IPS-NIHi7 (cell line): ENCODE measurements at regions not wholly inside any gene's neighbourhood (a gene's known extent, or its start where the extent isn't known, plus 50 kb on each side); places are given as distances from the start of the nearest gene placed in this dataset.
"Not testable (repeated sequence)": the region's sequence is repeated elsewhere in the genome, so short reads cannot be mapped to it uniquely, and the experiment has no call there.

Experiments used
- DNase-seq: peaks from one replicate; pipeline ENCODE4 v3.0.0; 2012; ENCODE audit warnings: mixed read lengths; ENCODE audit errors: extremely low spot score

- no peak for DNase-seq
Observed at GRCh38 chr3:27559381-27559780, 75.2 kb upstream of the SLC4A7 start.

- DNase-seq = no peak
Observed at GRCh38 chr3:27557411-27557810, 73.2 kb upstream of the SLC4A7 start.

- no peak for DNase-seq
Observed at GRCh38 chr3:27556887-27557286, 72.7 kb upstream of the SLC4A7 start.

GRCh38 chr3:27554706-27555105 is 70.5 kb upstream of the SLC4A7 start:
- no peak for DNase-seq

GRCh38 chr3:27553886-27554540 is 69.8 kb upstream of the SLC4A7 start:
- DNase-seq = no peak

- not testable (repeated sequence) for DNase-seq
Observed at GRCh38 chr3:27552708-27553107, 68.5 kb upstream of the SLC4A7 start.

- DNase-seq = not testable (repeated sequence)
Observed at GRCh38 chr3:27551413-27551812, 67.2 kb upstream of the SLC4A7 start.

- no peak for DNase-seq
Observed at GRCh38 chr3:27545061-27545460, 60.9 kb upstream of the SLC4A7 start.

- no peak for DNase-seq
Observed at GRCh38 chr3:27544372-27544865, 60.2 kb upstream of the SLC4A7 start.

GRCh38 chr3:27542476-27542875 is 58.3 kb upstream of the SLC4A7 start:
- no peak for DNase-seq

- DNase-seq = no peak
Observed at GRCh38 chr3:27540231-27540630, 56.0 kb upstream of the SLC4A7 start.

GRCh38 chr3:27536491-27536890 is 52.3 kb upstream of the SLC4A7 start:
- no peak for DNase-seq

- DNase-seq = no peak
Observed at GRCh38 chr3:27535809-27536392, 51.7 kb upstream of the SLC4A7 start.

GRCh38 chr3:27533718-27534573 is 49.8 kb upstream of the SLC4A7 start:
- peak; percentile 85 for DNase-seq
